ENCODE measurements at regions not wholly inside any gene's neighbourhood (a gene's known extent, or its start where the extent isn't known, plus 50 kb on each side); places are given as distances from the start of the nearest gene placed in this dataset.
A peak's percentile ranks its signal among the peaks of the same experiment; 100 is the strongest.

- Mint-ChIP-seq H3K27me3 (ENCODE audit: low read depth, poor library complexity) (no peaks in the 10 kb centered on the region), H3K36me3 (ENCODE audit: low read depth) (no peaks in the 10 kb centered on the region), H3K4me1 (peaks cover 29% of the 10 kb centered on the region), H3K9me3 (no peaks in the 10 kb centered on the region), H3K4me3 (no peak overlapping the region), H3K27ac (peak overlapping the region; percentile 62)
- DNase-seq: no peak
- TF ChIP-seq, protein P1, sequence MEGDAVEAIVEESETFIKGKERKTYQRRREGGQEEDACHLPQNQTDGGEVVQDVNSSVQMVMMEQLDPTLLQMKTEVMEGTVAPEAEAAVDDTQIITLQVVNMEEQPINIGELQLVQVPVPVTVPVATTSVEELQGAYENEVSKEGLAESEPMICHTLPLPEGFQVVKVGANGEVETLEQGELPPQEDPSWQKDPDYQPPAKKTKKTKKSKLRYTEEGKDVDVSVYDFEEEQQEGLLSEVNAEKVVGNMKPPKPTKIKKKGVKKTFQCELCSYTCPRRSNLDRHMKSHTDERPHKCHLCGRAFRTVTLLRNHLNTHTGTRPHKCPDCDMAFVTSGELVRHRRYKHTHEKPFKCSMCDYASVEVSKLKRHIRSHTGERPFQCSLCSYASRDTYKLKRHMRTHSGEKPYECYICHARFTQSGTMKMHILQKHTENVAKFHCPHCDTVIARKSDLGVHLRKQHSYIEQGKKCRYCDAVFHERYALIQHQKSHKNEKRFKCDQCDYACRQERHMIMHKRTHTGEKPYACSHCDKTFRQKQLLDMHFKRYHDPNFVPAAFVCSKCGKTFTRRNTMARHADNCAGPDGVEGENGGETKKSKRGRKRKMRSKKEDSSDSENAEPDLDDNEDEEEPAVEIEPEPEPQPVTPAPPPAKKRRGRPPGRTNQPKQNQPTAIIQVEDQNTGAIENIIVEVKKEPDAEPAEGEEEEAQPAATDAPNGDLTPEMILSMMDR (IDR thresholded peaks at IDR 0.05): no peak
Measured at GRCh38 chr1:114231301-114231700, 77.6 kb upstream of the SYT6 start.

GRCh38 chr1:114229368-114229767, 75.7 kb upstream of the SYT6 start:
- Mint-ChIP-seq H3K4me3 (no peak overlapping the region), H3K4me1 (peaks cover 17% of the 10 kb centered on the region), H3K9me3 (no peaks in the 10 kb centered on the region), H3K36me3 (ENCODE audit: low read depth) (no peaks in the 10 kb centered on the region), H3K27ac (no peak overlapping the region), H3K27me3 (ENCODE audit: low read depth, poor library complexity) (no peaks in the 10 kb centered on the region)
- TF ChIP-seq, protein P1 (IDR thresholded peaks at IDR 0.05): no peak
- DNase-seq: no peak

DNA sequence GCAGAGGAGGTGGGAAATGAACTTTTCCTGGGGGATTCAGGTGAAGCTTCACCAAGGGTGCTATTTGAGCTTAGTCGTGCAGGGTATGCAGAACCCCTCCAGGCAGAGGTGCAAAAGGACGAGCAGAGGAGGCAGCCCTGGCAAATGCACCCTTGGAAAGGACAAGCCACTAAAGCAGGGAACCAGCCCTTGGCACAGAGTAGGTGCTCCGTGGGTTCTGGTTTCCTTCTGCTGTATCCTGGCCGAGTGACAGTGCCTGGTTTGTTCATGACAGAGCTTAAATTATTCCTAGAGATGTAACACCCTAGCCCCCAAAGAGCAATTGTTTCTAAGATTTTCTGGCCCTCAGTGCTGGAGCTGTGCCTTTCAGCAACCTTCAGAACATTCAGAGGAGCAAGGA, 73.4 kb upstream of the SYT6 start:
- Mint-ChIP-seq H3K4me1 (peaks cover 17% of the 10 kb centered on the region), H3K36me3 (ENCODE audit: low read depth) (no peaks in the 10 kb centered on the region), H3K4me3 (no peak overlapping the region), H3K27me3 (ENCODE audit: low read depth, poor library complexity) (no peaks in the 10 kb centered on the region), H3K9me3 (no peaks in the 10 kb centered on the region), H3K27ac (no peak overlapping the region)
- TF ChIP-seq, protein P1 (IDR thresholded peaks at IDR 0.05): no peak
- DNase-seq: no peak

GRCh38 chr1:114224196-114224907, 70.7 kb upstream of the SYT6 start:
- Mint-ChIP-seq H3K36me3 (ENCODE audit: low read depth) (no peaks in the 10 kb centered on the region), H3K27me3 (ENCODE audit: low read depth, poor library complexity) (no peaks in the 10 kb centered on the region), H3K4me1 (no peaks in the 10 kb centered on the region), H3K9me3 (no peaks in the 10 kb centered on the region), H3K27ac (no peak overlapping the region), H3K4me3 (no peak overlapping the region)
- DNase-seq: no peak
- TF ChIP-seq, protein P1 (IDR thresholded peaks at IDR 0.05): no peak

- no peak overlapping the region for H3K27ac Mint-ChIP-seq
- H3K4me3 Mint-ChIP-seq: no peak overlapping the region
- peaks cover 8% of the 10 kb centered on the region for H3K4me1 Mint-ChIP-seq
- TF ChIP-seq, protein P1 (IDR thresholded peaks at IDR 0.05): no peak
- no peaks in the 10 kb centered on the region for H3K9me3 Mint-ChIP-seq
- H3K27me3 Mint-ChIP-seq (ENCODE audit: low read depth, poor library complexity): no peaks in the 10 kb centered on the region
- no peak for DNase-seq
- no peaks in the 10 kb centered on the region for H3K36me3 Mint-ChIP-seq (ENCODE audit: low read depth)
Measured at GRCh38 chr1:114222920-114223319, 69.3 kb upstream of the SYT6 start.

Data from nephron progenitor cell (in vitro differentiated cells).